GM18951 (cell line): ENCODE measurements at regions not wholly inside any gene's neighbourhood (a gene's known extent, or its start where the extent isn't known, plus 50 kb on each side); places are given as distances from the start of the nearest gene placed in this dataset.
"Not testable (repeated sequence)": the region's sequence is repeated elsewhere in the genome, so short reads cannot be mapped to it uniquely, and the experiment has no call there.

ENCODE experiments used
- POLR2A ChIP-seq: IDR thresholded peaks from 4 replicates; pipeline ENCODE4 v1.6.1; 2011; ENCODE audit warnings: mild to moderate bottlenecking; ENCODE audit not compliant: insufficient read length, insufficient read depth; ENCODE audit errors: extremely low read depth
- in situ Hi-C: fragments of 300-500 bp; cut with MboI; formaldehyde crosslinking; loops from one replicate; pipeline ENCODE4 v1.12.0; 2022; ENCODE audit warnings: low sequenced_read_pairs, mixed read lengths, inconsistent platforms; ENCODE audit not compliant: unreplicated experiment

DNA sequence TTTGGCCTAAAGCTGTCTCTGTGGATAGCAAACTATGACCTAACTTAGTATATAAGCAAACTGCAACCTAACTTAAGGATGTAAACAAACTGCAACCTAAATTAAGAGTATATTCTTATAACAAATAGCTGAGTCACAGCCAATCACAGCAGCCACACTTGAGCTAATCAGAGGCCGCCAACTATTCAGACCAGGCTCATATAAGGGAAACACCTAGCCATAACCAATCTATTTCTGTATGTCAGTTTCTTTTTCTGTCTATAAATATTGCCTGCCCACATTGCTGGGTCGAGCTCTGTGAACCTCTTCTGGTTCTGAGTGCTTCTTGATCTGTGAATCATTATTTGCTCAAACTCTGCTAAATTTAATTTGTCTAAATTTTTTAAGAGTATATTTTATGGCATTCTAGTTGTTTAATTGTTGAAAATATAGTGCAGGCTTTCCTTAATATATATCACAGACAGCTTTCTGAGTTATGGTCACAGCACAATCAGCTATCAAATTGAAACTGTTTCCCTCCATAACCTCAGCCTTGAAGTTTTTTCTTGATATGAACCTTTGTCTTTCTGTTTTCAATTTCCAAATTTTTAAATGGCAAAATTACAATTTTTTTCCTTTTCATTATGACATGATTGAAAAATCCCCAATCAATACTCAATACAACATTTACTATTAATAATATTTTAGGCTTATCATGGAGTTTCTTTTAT is 327.1 kb upstream of the NUDT12 start:
- in situ Hi-C loops = no loop called here
- no peak for TF ChIP-seq POLR2A

- in situ Hi-C loops = no loop called here
- TF ChIP-seq POLR2A = no peak
Measured at GRCh38 chr5:103886826-103887225, 324.2 kb upstream of the NUDT12 start.

DNA sequence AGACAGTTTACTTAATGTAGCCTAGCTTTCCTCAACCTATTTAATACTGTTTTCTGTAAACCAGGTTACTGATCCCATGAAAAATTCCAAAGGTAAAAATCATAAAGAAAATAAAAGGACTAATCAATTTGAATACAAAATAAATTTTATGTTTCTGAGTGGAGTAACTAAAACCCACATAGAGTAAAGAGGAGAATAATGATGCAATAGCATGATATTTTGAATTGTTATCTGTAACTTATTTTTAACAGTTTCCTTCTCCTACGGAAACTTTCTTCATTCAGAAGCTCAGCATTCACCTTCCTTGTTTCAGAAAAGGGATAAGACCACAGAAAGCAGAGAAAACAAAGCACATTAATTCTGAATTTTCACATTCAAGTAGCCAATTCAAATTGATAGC is 320.6 kb upstream of the NUDT12 start:
- TF ChIP-seq POLR2A = no peak
- in situ Hi-C loops = no loop called here

- TF ChIP-seq POLR2A = no peak
- in situ Hi-C loops = no loop called here
Measured at GRCh38 chr5:103881560-103881959, 319.0 kb upstream of the NUDT12 start.

GRCh38 chr5:103867857-103868598 is 305.4 kb upstream of the NUDT12 start:
- in situ Hi-C loops = no loop called here
- no peak for TF ChIP-seq POLR2A

GRCh38 chr5:103866169-103866568 is 303.6 kb upstream of the NUDT12 start:
- no peak for TF ChIP-seq POLR2A
- in situ Hi-C loops = no loop called here

DNA sequence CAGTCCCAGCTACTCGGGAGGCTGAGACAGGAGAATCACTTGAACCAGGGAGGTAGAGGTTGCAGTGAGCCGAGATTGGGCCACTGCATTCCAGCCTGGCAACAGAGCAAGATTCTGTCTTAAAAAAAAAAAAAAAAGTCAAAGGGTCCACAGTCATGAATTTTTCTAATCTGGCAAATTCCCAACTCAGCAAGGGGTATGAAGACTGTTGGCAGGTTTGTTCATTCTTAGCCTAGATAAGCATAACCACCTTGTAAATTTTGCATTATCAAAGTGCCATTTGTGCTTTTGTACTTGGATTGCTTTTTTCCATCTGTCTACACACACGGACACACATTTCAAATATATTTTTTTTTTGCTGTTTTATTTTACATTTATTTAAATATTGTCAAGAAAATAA is 299.8 kb upstream of the NUDT12 start:
- in situ Hi-C loops = no loop called here
- no peak for TF ChIP-seq POLR2A

DNA sequence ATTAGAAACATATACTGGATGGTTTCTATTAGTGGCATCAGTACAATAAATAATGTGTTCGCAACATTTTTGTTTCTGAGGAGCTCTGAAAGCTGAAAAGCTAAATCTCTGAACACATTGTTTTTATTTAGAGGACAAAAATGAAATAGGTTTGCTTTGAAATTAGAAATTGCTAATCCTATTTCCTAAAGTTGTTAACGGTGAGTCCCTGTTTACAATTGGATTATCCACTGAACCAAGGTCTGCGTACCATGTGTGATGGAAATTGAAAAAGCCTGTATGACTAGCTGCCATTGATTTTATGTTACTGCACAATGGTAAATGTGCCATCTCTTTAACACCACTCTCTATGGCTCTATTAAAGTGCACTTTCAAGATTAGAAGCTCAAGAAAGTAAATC is 297.7 kb upstream of the NUDT12 start:
- no peak for TF ChIP-seq POLR2A
- in situ Hi-C loops = no loop called here

DNA sequence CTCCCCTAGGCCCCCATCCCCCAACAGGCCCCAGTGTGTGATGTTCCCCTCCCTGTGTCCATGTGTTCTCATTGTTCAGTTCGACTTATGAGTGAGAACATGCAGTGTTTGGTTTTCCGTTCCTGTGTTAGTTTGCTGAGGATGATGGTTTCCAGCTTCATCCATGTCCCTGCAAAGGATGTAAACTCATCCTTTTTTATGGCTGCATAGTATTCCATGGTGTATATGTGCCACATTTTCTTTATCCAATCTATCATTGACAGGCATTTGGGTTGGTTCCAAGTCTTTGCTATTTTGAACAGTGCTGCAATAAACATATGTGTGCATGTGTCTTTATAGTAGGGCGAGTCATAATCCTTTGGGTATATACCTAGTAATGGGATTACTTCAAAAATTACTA is 295.8 kb upstream of the NUDT12 start:
- in situ Hi-C loops = not testable (repeated sequence)

DNA sequence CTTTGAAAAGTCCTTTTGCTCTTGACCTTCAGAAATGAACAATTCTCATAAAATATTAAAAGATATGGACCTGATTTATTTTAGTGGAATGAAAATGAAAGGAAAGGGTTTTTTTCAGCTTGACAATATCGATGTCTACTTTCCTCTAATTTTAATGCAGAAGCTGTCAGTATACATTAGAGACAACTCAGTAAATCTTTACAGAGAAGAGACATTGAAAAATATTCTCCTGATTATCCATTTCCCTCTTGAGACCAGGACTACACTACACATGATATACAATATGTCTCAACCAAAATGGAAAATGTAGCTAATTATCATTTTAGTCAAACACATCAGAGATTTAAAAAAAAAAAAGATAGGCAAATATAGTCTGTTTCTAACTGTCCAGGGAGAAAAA is 288.5 kb upstream of the NUDT12 start:
- in situ Hi-C loops = no loop called here

GRCh38 chr5:103849934-103850333 is 287.3 kb upstream of the NUDT12 start:
- no peak for TF ChIP-seq POLR2A
- in situ Hi-C loops = no loop called here

More for the DNA sequence above, 288.5 kb upstream of the NUDT12 start:
- no peak for TF ChIP-seq POLR2A

DNA sequence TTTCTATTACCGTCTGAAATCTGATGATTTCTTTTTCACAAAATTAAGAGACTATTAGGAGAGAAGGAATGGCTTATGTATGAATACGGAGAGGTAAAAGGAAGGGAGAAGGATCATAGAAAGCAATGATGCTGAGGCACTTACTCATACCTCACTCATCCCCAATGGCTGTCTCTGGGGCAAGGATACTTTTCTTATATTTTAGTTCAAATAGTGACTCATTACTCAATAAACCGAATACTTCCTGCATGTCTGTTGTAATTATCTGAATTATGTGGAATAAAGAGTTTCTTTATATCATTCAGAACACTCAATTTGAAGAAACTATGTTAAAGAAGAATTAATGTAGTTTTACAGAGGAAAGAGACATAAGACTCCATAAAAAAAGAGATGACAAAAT is 284.5 kb upstream of the NUDT12 start:
- in situ Hi-C loops = no loop called here
- TF ChIP-seq POLR2A = no peak

DNA sequence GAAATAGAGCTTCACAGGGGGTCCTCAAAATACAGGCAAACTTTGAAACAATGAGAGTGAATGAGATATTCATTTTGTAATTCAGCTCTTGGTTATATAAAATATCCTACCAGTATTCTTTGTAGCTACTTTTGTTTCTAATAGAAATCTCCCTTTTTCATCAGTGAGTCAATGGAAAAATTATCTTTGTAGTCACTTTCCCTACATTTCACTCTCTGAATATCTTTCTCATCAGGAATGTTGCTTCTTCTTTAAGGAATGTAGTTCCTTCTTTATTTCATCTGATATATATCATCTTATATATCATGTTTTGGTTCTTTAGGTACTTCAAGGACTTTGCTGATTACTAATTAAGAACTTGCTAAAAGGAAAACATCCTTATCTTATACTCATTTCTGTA is 280.3 kb upstream of the NUDT12 start:
- in situ Hi-C loops = no loop called here

GRCh38 chr5:103840600-103840999 is 278.0 kb upstream of the NUDT12 start:
- in situ Hi-C loops = no loop called here
- TF ChIP-seq POLR2A = no peak

More for the DNA sequence above, 280.3 kb upstream of the NUDT12 start:
- no peak for TF ChIP-seq POLR2A
